ENCODE measurements at regions not wholly inside any gene's neighbourhood (a gene's known extent, or its start where the extent isn't known, plus 50 kb on each side); places are given as distances from the start of the nearest gene placed in this dataset.
"Not testable (repeated sequence)": the region's sequence is repeated elsewhere in the genome, so short reads cannot be mapped to it uniquely, and the experiment has no call there.

- no peak for DNase-seq (ENCODE audit: low spot score)
These were observed 591.5 kb downstream of the TRHDE start for GRCh38 chr12:72863671-72864070.

GRCh38 chr12:72865921-72866320 is 593.8 kb downstream of the TRHDE start:
- DNase-seq (ENCODE audit: low spot score): no peak

- DNase-seq (ENCODE audit: low spot score): no peak
These were observed 596.9 kb downstream of the TRHDE start for GRCh38 chr12:72869024-72869423.

GRCh38 chr12:72872238-72872887 is 600.2 kb downstream of the TRHDE start:
- DNase-seq (ENCODE audit: low spot score): no peak

- no peak for DNase-seq (ENCODE audit: low spot score)
These were observed 600.8 kb downstream of the TRHDE start for GRCh38 chr12:72872996-72873395.

GRCh38 chr12:72876092-72876491 is 603.9 kb downstream of the TRHDE start:
- DNase-seq (ENCODE audit: low spot score): no peak

- no peak for DNase-seq (ENCODE audit: low spot score)
These were observed 616.5 kb downstream of the TRHDE start for GRCh38 chr12:72888693-72889092.

- DNase-seq (ENCODE audit: low spot score): no peak
These were observed 617.6 kb downstream of the TRHDE start for GRCh38 chr12:72889791-72890190.

GRCh38 chr12:72901685-72902084 is 629.5 kb downstream of the TRHDE start:
- DNase-seq (ENCODE audit: low spot score): no peak

- no peak for DNase-seq (ENCODE audit: low spot score)
These were observed 653.5 kb downstream of the TRHDE start for GRCh38 chr12:72925716-72926115.

- DNase-seq (ENCODE audit: low spot score): not testable (repeated sequence)
These were observed 659.7 kb downstream of the TRHDE start for GRCh38 chr12:72931838-72932237.

GRCh38 chr12:72937486-72937885 is 665.3 kb downstream of the TRHDE start:
- DNase-seq (ENCODE audit: low spot score): no peak

- no peak for DNase-seq (ENCODE audit: low spot score)
These were observed 685.3 kb downstream of the TRHDE start for GRCh38 chr12:72957454-72957853.

- DNase-seq (ENCODE audit: low spot score): no peak
These were observed 694.5 kb downstream of the TRHDE start for GRCh38 chr12:72966684-72967083.

- no peak for DNase-seq (ENCODE audit: low spot score)
These were observed 702.9 kb downstream of the TRHDE start for GRCh38 chr12:72974954-72975555.

- no peak for DNase-seq (ENCODE audit: low spot score)
These were observed 706.8 kb downstream of the TRHDE start for GRCh38 chr12:72978999-72979398.

GRCh38 chr12:72982356-72982755 is 710.2 kb downstream of the TRHDE start:
- no peak for DNase-seq (ENCODE audit: low spot score)

- no peak for DNase-seq (ENCODE audit: low spot score)
These were observed 714.8 kb downstream of the TRHDE start for GRCh38 chr12:72986963-72987362.

- DNase-seq (ENCODE audit: low spot score): no peak
These were observed 717.3 kb downstream of the TRHDE start for GRCh38 chr12:72989458-72989947.

GRCh38 chr12:72995029-72995428 is 722.9 kb downstream of the TRHDE start:
- DNase-seq (ENCODE audit: low spot score): not testable (repeated sequence)

GRCh38 chr12:72995616-72996015 is 723.4 kb downstream of the TRHDE start:
- DNase-seq (ENCODE audit: low spot score): no peak

- not testable (repeated sequence) for DNase-seq (ENCODE audit: low spot score)
These were observed 729.6 kb downstream of the TRHDE start for GRCh38 chr12:73001806-73002205.

GRCh38 chr12:73002504-73002903 is 730.3 kb downstream of the TRHDE start:
- not testable (repeated sequence) for DNase-seq (ENCODE audit: low spot score)

All from HuH-7 (cell line).